ENCODE measurements at regions not wholly inside any gene's neighbourhood (a gene's known extent, or its start where the extent isn't known, plus 50 kb on each side); places are given as distances from the start of the nearest gene placed in this dataset.

DNA sequence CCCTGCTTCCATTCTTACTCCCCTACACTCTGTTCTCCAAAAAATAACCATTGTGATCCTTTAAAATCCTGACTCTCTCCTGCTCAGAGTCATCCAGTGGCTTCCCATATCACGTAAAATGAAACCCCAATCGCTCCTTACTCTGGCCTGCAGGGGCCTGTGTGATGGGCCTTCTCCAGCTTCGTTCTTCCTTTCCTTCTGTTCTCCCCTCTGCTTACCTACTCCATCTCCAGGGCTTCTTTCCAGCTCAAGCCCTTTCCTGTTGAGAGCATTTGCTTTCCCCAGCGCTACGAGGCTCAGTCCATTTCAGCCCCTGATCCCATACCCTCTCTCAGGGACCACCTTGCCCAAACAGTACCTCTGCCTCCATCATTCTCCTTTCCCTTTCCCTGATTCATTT, 144.4 kb upstream of the ARHGAP5 start:
- Histone ChIP-seq H3K36me3 (no peaks in the 10 kb centered on the region), H3K9me3 (no peaks in the 10 kb centered on the region), H3K27me3 (no peaks in the 10 kb centered on the region), H3K4me1 (peaks cover 0 to 26% (median 2%) of the 10 kb centered on the region in 4 donors), H3K27ac (no peak overlapping the region), H3K4me3 (no peak overlapping the region)
- no peak for DNase-seq
- TF ChIP-seq POLR2A (IDR thresholded peaks at IDR 0.05) = no peak
- TF ChIP-seq, protein P1, sequence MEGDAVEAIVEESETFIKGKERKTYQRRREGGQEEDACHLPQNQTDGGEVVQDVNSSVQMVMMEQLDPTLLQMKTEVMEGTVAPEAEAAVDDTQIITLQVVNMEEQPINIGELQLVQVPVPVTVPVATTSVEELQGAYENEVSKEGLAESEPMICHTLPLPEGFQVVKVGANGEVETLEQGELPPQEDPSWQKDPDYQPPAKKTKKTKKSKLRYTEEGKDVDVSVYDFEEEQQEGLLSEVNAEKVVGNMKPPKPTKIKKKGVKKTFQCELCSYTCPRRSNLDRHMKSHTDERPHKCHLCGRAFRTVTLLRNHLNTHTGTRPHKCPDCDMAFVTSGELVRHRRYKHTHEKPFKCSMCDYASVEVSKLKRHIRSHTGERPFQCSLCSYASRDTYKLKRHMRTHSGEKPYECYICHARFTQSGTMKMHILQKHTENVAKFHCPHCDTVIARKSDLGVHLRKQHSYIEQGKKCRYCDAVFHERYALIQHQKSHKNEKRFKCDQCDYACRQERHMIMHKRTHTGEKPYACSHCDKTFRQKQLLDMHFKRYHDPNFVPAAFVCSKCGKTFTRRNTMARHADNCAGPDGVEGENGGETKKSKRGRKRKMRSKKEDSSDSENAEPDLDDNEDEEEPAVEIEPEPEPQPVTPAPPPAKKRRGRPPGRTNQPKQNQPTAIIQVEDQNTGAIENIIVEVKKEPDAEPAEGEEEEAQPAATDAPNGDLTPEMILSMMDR (IDR thresholded peaks at IDR 0.05) = no peak

DNA sequence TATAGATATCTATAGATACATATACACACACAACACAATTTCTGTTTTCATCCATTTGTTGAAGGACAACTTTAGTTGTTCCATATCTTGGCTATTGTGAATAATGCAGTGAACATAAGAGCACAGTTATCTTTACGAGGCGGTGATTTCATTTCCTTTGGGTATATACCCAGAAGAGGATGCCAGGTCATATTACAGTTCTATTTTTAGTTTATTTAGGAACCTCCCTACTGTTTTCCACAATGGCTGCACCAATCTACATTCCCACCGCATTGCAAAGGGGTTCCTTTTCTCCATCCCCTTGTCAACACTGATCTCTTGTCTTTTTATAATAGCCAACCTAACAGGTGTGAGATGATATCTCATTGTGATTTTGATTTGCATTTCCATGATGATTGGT, 143.4 kb upstream of the ARHGAP5 start:
- Histone ChIP-seq H3K27ac (no peak overlapping the region), H3K9me3 (no peaks in the 10 kb centered on the region), H3K36me3 (no peaks in the 10 kb centered on the region), H3K27me3 (no peaks in the 10 kb centered on the region), H3K4me3 (no peak overlapping the region), H3K4me1 (peaks cover 0 to 21% (median 2%) of the 10 kb centered on the region in 4 donors)
- no peak for TF ChIP-seq POLR2A (IDR thresholded peaks at IDR 0.05)
- TF ChIP-seq, protein P1 (IDR thresholded peaks at IDR 0.05) = no peak
- DNase-seq = no peak

DNA sequence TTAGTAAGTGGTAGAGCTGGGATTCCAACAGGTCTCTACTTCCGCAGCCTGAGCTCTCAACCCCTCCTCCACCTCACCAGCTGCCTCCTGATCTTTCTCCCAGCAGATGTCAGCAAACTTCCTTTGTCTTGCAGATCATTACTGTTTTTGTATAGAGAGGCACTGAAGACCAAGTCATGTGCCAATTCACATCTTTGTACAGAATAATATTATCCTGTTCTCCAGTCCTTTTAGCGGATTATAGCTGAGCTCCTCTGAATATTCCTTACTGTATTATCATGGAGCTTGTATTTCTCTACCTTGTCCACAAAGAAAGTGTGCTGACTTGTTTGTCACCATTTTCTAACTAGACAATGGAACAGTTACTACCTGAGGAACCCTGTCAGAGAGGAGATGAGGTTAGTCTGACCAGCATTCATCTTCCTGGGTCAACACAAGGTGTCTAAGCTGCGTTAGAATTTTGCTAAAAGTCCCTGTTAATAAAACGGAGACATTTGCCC, 142.3 kb upstream of the ARHGAP5 start:
- no peak overlapping the region for H3K4me3 ChIP-seq
- TF ChIP-seq POLR2A (IDR thresholded peaks at IDR 0.05) = no peak
- TF ChIP-seq, protein P1 (IDR thresholded peaks at IDR 0.05) = peak in 4 of 6 experiments; percentile 30 to 83 (median 76)
- H3K4me1 ChIP-seq = peaks cover 0 to 21% (median 2%) of the 10 kb centered on the region in 4 donors
- DNase-seq = peak in 2 of 3 donors; percentile 54 to 70
- no peaks in the 10 kb centered on the region for H3K9me3 ChIP-seq
- H3K36me3 ChIP-seq = no peaks in the 10 kb centered on the region
- peak overlapping the region in 2 of 4 donors; percentile 73 to 91 for H3K27ac ChIP-seq
- H3K27me3 ChIP-seq = no peaks in the 10 kb centered on the region

DNA sequence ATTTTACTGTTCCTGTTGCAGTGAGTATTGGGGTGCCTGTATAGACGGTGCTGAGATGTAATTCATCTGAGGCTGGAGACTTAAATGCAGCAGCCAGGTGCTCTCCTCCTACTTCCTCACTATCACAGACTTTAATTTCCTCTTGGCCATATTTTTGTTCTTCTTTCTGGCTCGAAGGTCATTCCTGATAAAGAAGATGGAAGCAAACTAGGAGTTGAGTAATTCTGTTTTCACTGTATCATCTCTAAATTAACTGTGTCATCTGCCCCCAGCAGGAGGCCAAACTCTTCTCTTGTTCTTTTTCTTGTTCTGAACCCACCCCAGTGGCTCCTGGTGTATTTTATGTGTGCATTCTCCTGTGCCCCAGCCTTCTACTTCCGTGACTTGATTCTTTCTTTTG, 141.7 kb upstream of the ARHGAP5 start:
- DNase-seq = no peak
- H3K27ac ChIP-seq = peak overlapping the region in 3 of 4 donors; percentile 6 to 91 (median 73)
- TF ChIP-seq POLR2A (IDR thresholded peaks at IDR 0.05) = no peak
- TF ChIP-seq, protein P1 (IDR thresholded peaks at IDR 0.05) = peak in 2 of 6 experiments; percentile 12 to 34
- H3K27me3 ChIP-seq = no peaks in the 10 kb centered on the region
- peaks cover 0 to 19% (median 2%) of the 10 kb centered on the region in 4 donors for H3K4me1 ChIP-seq
- no peak overlapping the region for H3K4me3 ChIP-seq
- H3K36me3 ChIP-seq = no peaks in the 10 kb centered on the region
- H3K9me3 ChIP-seq = no peaks in the 10 kb centered on the region

DNA sequence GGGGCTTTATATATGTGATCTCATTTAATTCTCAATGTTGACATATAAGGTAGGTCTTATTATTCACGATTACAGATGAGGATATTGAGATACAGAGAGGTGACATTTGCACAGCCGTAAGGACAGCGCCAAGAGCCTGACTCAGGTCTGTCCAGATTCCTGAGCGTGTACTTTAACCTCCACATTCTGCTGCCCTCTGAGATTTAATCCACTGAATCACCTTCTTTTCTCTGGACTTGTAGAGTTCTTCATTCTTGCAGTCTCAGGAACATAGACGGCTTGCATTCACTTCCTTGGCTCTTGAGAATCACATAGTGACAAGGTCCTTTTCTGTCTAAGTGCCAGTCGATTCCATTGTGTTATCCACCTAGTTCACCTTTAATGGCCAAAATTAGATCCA, 141.0 kb upstream of the ARHGAP5 start:
- Histone ChIP-seq H3K4me3 (no peak overlapping the region), H3K4me1 (peaks cover 0 to 15% (median 2%) of the 10 kb centered on the region in 4 donors), H3K27me3 (no peaks in the 10 kb centered on the region), H3K27ac (peak overlapping the region in 3 of 4 donors; percentile 51 to 91 (median 80)), H3K9me3 (no peaks in the 10 kb centered on the region), H3K36me3 (no peaks in the 10 kb centered on the region)
- DNase-seq = peak in 2 of 3 donors; percentile 54 to 72
- TF ChIP-seq, protein P1 (IDR thresholded peaks at IDR 0.05) = no peak
- peak in 1 of 2 donors; percentile 43 for TF ChIP-seq POLR2A (IDR thresholded peaks at IDR 0.05)
